ENCODE measurements at regions not wholly inside any gene's neighbourhood (a gene's known extent, or its start where the extent isn't known, plus 50 kb on each side); places are given as distances from the start of the nearest gene placed in this dataset.

DNA sequence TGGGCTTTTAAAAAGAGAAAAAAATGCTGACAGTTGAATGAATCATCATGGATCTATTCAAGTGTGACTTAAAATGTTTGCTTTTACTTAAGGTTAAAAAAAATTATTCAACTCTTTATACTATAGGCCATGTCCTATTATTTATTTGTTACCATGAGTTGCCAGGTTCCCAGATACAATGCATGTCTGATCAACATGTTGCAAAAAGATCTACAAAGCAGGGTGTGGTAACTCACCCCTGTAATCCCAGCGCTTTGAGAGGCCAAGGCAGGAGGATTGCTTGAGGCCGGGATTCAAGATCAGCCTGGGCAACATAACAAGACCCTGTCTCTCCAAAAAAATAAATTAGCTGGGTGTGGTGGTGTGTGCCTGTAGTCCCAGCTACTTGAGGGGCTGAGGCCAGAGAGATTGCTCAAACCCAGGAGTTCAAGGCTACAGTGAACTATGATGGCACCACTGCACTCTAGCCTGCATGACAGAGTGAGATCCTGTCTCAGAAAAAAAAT is 460.8 kb downstream of the BCAT1 start:
- TF ChIP-seq, protein P1, sequence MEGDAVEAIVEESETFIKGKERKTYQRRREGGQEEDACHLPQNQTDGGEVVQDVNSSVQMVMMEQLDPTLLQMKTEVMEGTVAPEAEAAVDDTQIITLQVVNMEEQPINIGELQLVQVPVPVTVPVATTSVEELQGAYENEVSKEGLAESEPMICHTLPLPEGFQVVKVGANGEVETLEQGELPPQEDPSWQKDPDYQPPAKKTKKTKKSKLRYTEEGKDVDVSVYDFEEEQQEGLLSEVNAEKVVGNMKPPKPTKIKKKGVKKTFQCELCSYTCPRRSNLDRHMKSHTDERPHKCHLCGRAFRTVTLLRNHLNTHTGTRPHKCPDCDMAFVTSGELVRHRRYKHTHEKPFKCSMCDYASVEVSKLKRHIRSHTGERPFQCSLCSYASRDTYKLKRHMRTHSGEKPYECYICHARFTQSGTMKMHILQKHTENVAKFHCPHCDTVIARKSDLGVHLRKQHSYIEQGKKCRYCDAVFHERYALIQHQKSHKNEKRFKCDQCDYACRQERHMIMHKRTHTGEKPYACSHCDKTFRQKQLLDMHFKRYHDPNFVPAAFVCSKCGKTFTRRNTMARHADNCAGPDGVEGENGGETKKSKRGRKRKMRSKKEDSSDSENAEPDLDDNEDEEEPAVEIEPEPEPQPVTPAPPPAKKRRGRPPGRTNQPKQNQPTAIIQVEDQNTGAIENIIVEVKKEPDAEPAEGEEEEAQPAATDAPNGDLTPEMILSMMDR (IDR thresholded peaks at IDR 0.05; ENCODE audit: extremely low read depth in 1 of 2, insufficient read depth in 1 of 2, low read depth in 1 of 2, low read length in 2 of 2): no peak
- TF ChIP-seq EZH2 (IDR thresholded peaks at IDR 0.05; ENCODE audit: borderline replicate concordance, low read depth, low read length, severe bottlenecking): no peak
- no peak for TF ChIP-seq POLR2AphosphoS5 (IDR thresholded peaks at IDR 0.05; ENCODE audit: insufficient read depth, low read depth, low read length)
- no peak for TF ChIP-seq POLR2A (IDR thresholded peaks at IDR 0.05; ENCODE audit: low read depth, low read length)
